ENCODE measurements at regions not wholly inside any gene's neighbourhood (a gene's known extent, or its start where the extent isn't known, plus 50 kb on each side); places are given as distances from the start of the nearest gene placed in this dataset.
"Not testable (repeated sequence)": the region's sequence is repeated elsewhere in the genome, so short reads cannot be mapped to it uniquely, and the experiment has no call there.

GRCh38 chr2:235105821-235106359 lies 154.1 kb downstream of the SH3BP4 start:
- FAIRE-seq (no peak), DNase-seq (ENCODE audit: insufficient read length, low spot score) (no peak)

- DNase-seq (ENCODE audit: insufficient read length, low spot score) (peak; percentile 15), FAIRE-seq (no peak)
These were observed 155.2 kb downstream of the SH3BP4 start for GRCh38 chr2:235106874-235107639.

GRCh38 chr2:235107640-235107951 lies 155.8 kb downstream of the SH3BP4 start:
- FAIRE-seq, result no peak
- DNase-seq (ENCODE audit: insufficient read length, low spot score), result no peak

GRCh38 chr2:235109561-235109960 lies 157.7 kb downstream of the SH3BP4 start:
- FAIRE-seq; DNase-seq (ENCODE audit: insufficient read length, low spot score): not testable (repeated sequence)

GRCh38 chr2:235112365-235112764 lies 160.5 kb downstream of the SH3BP4 start:
- FAIRE-seq, result no peak

GRCh38 chr2:235113854-235114253 lies 162.0 kb downstream of the SH3BP4 start:
- DNase-seq (ENCODE audit: insufficient read length, low spot score), result no peak
- FAIRE-seq, result no peak

More at GRCh38 chr2:235112365-235112764, 160.5 kb downstream of the SH3BP4 start:
- DNase-seq (ENCODE audit: insufficient read length, low spot score), result no peak

- DNase-seq (ENCODE audit: insufficient read length, low spot score), result no peak
- no peak for FAIRE-seq
These were observed 162.5 kb downstream of the SH3BP4 start for GRCh38 chr2:235114286-235114685.

- FAIRE-seq, result no peak
These were observed 163.7 kb downstream of the SH3BP4 start for GRCh38 chr2:235115521-235115920.

GRCh38 chr2:235116885-235117492 lies 165.2 kb downstream of the SH3BP4 start:
- DNase-seq (ENCODE audit: insufficient read length, low spot score) (no peak), FAIRE-seq (no peak)

More at GRCh38 chr2:235115521-235115920, 163.7 kb downstream of the SH3BP4 start:
- DNase-seq (ENCODE audit: insufficient read length, low spot score), result no peak

GRCh38 chr2:235126768-235127167 lies 175.0 kb downstream of the SH3BP4 start:
- FAIRE-seq (no peak), DNase-seq (ENCODE audit: insufficient read length, low spot score) (no peak)

GRCh38 chr2:235127931-235128330 lies 176.1 kb downstream of the SH3BP4 start:
- DNase-seq (ENCODE audit: insufficient read length, low spot score), result no peak
- FAIRE-seq, result no peak

GRCh38 chr2:235129850-235130249 lies 178.0 kb downstream of the SH3BP4 start:
- DNase-seq (ENCODE audit: insufficient read length, low spot score), result no peak
- no peak for FAIRE-seq

GRCh38 chr2:235131334-235132305 lies 179.8 kb downstream of the SH3BP4 start:
- no peak for DNase-seq (ENCODE audit: insufficient read length, low spot score)
- no peak for FAIRE-seq

- FAIRE-seq, result no peak
- no peak for DNase-seq (ENCODE audit: insufficient read length, low spot score)
These were observed 180.8 kb downstream of the SH3BP4 start for GRCh38 chr2:235132651-235133050.

GRCh38 chr2:235133837-235134236 lies 182.0 kb downstream of the SH3BP4 start:
- DNase-seq (ENCODE audit: insufficient read length, low spot score) (no peak), FAIRE-seq (no peak)

- FAIRE-seq (no peak), DNase-seq (ENCODE audit: insufficient read length, low spot score) (no peak)
These were observed 182.6 kb downstream of the SH3BP4 start for GRCh38 chr2:235134420-235134819.

- DNase-seq (ENCODE audit: insufficient read length, low spot score) (no peak), FAIRE-seq (no peak)
These were observed 183.6 kb downstream of the SH3BP4 start for GRCh38 chr2:235135195-235135965.

GRCh38 chr2:235135990-235136561 lies 184.3 kb downstream of the SH3BP4 start:
- peak; percentile 40 for DNase-seq (ENCODE audit: insufficient read length, low spot score)

GRCh38 chr2:235138339-235138738 lies 186.5 kb downstream of the SH3BP4 start:
- DNase-seq (ENCODE audit: insufficient read length, low spot score), result no peak
- FAIRE-seq, result no peak

More at GRCh38 chr2:235135990-235136561, 184.3 kb downstream of the SH3BP4 start:
- FAIRE-seq, result no peak
